Stimulated activated CD4-positive, alpha-beta T cell treated with anti-CD3 and anti-CD28 coated beads, Interleukin-2, amount 100 ng/mL, for 24 hours (primary cell): ENCODE measurements at regions not wholly inside any gene's neighbourhood (a gene's known extent, or its start where the extent isn't known, plus 50 kb on each side); places are given as distances from the start of the nearest gene placed in this dataset.

Experiments
- DNase-seq, 2 donors: peaks; one replicate each; pipeline ENCODE4 v3.0.0-alpha.2; 2020

DNA sequence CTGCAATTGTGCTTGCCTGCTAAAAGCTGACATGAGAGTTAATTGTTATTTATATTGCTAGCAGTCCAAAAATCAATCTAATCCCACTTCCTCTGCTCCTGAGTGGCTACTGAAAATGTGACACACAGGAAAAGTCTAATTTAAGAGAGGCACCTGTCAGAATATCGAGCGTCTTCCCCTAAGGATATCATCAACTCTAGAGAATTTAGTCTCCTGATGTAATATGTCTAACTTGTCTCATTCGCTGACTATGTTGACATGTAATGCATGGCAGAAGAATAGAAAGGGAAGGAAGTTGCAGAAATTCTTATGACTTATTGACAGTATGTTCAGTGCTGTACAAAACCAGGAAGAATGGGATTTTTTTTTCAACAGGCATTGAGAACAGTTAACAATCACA is 893.4 kb upstream of the CDH8 start:
- no peak for DNase-seq

DNA sequence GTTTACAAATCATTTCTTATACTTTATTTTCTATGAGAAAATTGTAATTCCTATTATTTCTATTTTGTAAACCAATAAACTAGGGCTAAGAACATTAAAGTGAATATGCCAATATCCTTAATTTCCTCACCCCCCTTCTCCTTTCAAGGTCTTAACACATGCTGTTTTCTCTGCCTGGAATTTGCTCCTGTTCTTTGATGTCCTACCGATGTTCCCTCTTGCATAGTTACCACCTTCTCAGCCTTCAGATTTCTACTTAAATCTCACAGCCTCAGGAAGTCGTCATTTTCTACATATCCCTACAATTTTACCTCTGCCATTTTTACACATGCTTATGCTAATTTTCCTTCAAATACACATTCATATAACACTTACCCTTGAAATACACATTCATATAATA is 890.9 kb upstream of the CDH8 start:
- no peak for DNase-seq

DNA sequence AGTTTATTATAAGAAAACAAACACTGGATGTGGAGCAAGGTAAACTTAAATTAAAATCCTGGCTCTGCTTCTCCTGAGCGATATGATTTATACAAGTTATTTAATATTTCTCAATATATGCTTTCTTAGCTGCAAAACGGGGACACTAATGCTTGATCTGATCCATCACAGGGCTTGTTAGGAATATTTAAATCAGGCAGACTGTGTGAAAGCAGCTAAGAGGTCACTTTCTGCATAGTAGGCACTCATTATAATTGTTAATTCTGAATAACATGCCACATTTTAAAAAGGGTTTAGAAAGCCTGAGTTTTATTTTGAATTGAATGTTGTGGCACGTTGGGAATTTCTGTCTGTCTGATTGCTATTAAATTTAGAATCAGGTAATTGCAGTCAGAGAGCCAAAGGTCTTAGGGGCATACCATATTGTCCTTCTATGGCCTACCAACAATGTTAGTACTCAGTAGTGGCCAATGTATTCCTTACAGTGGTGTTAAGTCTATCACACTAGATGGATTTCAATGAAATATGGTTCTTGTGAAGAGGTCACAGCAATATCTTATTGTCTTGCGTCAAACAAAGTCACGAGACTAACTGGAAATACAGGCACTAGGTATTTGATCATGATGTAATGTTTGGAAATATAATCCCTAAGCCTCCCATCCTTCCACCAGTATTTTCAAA is 890.0 kb upstream of the CDH8 start:
- no peak for DNase-seq

DNA sequence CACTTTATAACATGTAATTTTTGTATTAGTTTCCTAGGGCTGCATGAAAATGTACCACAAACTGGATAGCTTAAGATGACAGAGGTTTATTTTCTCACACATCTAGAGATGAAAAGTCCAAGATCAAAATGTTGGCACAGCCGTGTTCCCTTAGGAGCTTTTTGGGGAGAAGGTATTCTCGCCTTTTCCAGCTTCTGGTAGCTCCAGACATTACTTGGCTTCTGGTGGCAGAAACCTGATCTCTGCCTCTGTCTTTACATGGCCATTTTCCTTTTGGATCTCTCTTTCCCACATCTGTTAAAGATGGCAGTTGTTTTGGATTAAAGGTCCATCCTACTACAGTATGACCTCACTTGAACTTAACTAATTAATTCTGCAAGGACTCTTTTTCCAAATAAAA is 885.7 kb upstream of the CDH8 start:
- no peak for DNase-seq

DNA sequence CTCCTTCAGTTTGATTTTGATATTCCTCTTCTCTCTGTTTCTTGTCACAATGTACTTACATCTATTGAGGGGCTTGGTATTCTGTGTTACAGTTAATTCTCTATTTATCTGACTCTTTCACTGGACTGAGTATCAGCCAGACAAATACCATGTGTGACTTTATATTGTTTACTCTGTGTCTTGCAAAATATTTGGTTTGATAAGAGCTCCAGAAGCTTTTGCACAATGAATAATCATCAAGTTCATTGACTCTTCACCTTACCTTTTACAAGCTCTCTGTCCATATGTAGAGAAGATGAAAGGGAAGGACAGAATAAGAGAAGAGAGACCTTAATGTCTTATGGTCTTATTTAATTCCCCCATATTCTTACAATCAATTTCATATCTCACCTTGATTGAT is 877.7 kb upstream of the CDH8 start:
- DNase-seq: no peak

DNA sequence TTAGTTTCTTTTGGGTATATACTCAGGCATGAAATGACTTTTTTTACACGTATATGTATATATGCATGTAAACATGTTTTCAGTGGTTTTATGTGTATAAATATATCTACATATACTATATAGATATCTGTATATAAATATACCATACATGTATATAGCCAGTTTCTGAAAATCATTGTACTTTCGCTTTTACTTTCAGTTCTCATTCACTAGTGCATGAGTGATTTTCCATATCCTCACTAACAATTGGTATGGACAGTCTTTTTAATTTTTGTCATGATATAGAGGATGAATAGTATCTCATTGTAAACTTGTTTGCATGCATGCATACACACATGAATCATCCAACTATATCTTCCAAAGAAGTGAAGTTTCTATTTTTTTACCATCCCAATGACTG is 877.1 kb upstream of the CDH8 start:
- no peak for DNase-seq

DNA sequence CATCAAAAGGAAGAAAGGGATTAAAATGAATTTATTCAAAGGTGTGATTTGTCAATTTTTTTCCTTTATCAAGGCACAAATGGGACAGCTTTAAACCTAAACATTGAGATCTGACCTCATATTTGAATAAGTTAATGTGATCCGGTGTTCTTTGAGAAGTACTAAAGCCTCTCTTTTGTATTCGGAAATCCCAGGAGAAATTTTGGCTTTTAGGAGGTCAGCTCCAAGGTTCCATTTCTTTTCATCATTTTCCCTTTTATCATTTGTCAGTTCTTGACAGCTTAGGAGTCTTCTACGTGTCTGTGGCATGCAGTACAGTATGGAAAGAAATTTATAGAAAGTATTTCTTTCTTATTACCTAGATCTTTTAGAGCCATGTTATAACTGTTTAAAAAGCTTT is 873.4 kb upstream of the CDH8 start:
- no peak for DNase-seq

DNA sequence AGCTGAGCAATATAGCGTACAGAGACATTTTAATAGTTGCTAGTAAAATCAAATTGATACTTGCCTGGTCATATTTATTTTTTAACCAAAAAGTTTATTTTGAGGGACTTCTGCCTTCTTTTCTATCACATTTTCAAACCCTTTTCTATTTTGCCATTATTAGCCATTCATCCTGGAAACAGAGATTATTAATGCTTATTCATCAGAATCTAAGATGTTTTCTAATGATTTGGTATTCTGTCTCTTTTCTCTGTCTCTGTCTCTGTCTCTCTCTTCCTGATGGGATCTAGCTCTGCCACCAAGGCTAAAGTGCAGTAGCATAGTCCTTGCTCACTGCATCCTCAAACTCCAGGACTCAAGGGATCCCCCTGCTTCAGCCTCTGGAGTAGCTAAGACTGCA is 871.3 kb upstream of the CDH8 start:
- no peak for DNase-seq

DNA sequence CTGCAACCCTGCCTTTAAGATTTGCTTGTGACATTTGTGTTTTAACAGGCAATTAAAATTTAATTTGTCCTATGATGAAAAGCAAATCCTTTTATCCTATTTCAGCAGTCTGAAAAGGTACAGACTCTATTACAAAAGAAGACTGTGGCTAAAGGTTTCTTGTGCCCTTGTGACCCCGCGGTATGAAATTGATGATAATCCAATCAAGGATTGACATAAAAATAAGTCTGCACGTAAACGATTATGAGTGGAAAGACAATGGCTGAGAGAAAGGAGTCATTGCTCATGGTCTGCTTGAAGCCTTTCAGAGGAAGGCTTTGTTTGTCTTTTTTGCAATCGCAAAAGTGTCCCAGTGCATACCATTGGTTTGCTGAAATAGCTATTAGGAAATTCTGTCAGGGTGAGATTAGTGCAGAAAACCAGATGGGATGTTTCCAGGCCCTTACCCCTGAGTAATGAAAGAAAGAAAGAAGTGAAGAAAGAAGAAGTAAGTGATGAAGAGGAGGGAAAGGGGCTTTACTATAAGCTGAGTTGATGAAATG is 867.8 kb upstream of the CDH8 start:
- DNase-seq: no peak

DNA sequence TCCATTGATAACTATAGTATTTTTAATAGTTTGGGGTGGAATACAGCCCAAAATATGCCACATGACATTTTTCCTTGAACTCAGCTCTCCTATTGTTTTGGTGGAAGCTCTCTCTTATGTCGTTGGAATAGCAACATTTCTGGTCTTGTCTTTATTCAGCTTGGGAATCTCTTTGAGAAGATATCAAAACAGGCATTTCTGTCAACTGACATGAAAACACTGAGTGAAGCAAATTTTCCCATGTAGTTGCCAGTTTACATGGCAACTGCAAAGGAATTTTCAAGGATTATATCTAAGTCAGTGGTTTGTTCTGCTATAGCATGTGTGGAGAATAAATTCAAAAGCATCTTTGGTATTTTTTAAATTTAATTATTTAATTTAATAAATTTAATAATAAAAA is 863.5 kb upstream of the CDH8 start:
- no peak for DNase-seq

DNA sequence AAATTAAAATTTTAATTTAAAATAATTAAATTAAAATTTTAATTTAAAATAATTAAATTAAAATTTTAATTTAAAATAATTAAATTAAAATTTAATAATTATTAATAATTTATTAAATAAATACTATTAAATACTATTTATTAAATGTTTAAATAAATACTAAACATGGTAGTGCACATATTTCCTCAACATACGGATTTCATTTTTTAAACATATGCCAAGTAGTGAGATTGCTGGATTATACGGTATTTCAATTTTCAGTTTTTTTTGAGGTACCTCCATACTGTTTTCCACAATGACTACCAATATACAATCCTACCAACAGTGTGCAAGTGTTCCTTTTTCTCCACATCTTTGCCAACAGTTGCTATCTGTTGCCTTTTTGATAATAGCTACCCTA is 852.9 kb upstream of the CDH8 start:
- no peak for DNase-seq

DNA sequence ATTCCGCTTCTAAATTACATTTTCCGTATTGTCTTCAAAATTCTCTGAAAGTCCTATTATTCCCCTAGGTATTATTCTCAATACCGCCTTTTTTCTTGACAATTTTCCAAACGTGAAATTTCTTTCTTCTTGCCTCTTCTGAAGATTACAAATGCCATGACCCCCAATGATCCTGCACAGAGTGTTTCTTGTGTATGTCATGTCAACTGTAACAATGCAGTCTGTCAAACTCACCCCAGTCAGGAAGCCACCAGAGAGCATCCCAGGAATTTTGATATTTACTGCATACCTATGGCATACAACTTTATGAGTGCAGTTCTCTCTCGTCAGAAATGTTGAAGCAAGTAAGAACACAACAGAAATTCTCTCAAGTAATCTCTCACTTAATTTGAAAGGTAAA is 847.3 kb upstream of the CDH8 start:
- no peak for DNase-seq

DNA sequence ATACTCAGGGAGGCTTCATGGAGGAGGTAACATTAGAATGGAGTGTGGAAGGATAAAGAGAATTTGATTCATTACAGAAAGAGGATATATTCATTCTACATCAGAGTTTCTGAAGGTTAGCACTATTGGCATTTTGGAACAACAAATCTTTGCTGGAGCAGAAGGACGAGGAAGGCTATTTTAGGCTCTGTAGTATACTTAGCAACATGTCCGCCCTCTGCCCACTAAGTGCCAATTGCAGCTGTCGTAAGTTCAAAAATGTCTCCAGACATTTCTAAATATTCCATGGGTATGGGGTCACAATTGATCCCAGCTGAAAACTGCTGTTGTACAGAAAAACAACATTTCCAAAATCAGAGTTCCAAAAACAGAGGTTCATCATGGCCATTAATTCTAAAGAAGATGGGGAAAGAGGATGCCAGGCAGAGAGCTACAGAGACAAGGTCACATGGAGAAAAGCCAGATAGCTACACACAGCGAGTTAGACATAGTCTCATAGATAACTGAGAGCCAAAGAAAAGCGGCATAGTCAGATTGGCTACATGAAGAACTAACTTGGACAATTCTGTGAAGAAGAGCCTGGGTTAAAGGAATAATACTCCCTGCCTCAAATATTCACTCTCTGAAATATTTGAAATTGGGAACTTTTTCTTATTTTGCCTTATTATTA is 846.4 kb upstream of the CDH8 start:
- no peak for DNase-seq

DNA sequence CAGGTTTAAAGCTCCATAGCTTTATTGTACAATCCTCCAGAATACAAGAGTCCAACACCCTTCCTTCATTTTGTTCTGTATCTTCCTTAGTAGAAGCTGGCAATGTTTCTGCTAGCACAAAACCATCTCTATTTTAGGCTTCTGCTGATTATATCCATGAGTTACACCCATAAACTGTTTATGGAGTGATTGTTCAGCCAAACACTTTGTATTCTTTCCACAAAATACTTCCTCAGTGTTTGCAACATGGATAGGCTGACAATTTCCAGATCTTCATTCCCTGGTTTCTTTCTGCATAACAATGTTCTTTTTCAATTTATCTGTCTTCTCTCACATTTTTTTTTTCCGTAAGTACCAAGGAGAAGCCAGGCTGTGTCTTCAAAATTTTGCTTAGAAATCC is 839.9 kb upstream of the CDH8 start:
- DNase-seq: no peak

DNA sequence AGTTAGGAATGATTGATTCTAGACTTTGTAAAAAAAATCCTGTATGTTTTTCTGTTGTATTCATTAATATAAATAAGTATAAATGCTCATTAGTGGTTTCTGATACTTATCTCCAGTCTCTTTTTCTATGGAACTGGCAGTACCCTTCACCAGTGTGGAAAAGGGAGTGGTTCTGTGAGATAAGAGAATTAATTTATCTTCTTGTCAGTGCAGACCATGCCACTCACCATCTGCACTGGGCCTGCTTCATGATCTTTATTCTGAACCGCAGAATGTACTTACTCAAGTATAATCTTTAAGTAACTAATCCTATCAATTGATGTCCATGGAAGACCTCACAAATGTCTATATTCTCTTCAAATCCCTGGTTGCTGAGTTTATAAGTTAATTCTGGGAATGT is 836.1 kb upstream of the CDH8 start:
- DNase-seq: no peak

DNA sequence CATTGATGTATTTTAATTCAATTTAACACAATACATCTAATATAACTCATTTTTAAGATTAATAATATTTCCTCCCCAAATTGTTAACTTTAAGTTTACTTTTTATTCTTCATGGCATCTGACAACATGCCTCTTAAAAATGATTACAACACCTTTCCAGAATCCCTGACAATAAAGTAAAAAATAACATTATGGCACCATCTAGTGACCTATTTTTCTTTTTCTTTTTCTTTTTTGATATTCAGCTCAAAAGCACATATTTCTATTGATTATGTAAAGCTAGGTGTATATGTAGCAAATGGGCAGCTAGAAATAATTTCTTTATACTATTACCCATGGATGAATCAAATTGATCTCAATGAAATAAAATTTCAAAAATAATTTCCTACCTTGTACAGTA is 834.3 kb upstream of the CDH8 start:
- no peak for DNase-seq

DNA sequence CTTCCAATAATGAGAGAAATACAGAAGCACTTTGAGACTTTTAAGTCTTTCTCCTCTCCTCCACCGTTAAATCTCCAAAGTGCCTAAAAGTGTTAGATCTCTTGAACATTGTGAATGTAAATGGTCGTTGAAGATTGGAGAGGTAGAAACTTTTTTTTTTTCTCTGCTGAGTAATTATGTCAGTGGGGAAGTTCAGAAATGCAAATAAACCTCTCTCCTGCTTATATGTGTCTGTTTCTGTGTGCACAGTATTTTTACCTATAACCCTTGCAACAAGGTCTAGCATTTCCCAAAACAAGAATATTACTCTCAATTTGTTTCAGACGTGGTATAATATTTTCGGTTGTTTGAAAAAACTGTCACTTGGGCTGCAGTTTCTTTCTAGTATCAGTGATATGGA is 833.6 kb upstream of the CDH8 start:
- no peak for DNase-seq

DNA sequence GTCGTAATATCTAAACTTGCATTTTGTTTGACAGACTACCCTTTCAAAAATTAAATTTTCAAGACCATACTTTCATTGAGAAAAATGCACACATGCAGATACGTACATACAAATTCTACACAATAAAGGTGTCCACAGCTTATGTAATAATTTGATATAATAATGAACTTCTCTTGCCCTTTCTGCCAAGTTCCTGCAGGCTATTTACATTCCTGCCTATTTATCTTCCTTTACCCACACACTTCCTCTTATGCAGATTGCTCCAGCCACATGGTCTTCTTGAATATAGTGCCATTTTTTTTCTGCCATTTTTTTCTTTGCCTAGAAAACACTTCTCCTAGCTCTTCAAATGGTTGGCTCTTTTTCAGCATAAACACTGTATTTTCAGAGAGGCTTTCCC is 826.9 kb upstream of the CDH8 start:
- DNase-seq: no peak

DNA sequence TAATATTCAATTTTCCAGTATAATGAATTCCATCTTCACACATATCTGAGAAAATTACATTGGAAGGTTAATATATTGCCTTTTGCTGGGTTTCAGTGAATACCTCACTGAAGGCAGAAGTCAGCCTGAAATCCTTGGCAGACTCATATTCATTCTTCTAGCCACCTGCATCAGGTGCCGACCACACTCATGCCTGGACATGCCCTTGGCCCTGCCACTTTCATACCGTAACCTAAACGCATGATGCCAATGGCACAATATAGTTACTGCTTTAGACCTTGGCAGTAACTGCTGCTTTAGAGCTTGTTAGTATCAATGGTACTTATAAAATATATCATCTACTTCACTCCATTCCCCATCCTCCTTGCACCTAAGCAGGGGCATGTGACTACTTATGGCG is 817.6 kb upstream of the CDH8 start:
- no peak for DNase-seq

DNA sequence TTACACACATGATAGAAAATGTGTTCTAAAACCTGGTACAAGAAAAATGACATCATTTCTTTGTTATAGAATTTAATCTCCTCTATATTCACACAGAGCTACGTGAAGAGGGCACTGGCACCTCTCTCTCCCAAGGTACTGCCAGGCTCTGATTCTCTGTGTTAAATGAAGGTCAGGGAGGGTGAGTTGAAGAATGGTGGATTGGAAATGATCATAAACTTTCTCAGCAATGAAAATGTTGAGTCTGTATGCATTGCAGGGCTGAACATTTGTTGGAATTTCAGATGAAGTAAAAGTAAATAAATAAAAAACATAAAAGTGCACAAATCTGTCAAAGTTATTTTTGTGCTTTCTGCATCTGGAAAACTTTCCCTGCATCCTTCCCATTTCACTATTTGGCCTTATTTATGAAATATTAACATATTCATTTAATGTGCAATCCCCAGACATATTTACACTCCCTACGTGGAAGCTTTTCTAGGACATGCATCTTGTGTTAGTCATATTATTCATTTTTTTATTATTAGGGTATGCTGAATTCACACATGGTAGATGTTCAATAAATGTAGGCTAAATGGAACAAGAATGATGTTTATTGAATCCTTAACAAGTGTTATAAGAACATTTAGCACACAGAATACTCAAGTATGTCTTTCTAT is 810.3 kb upstream of the CDH8 start:
- no peak for DNase-seq

DNA sequence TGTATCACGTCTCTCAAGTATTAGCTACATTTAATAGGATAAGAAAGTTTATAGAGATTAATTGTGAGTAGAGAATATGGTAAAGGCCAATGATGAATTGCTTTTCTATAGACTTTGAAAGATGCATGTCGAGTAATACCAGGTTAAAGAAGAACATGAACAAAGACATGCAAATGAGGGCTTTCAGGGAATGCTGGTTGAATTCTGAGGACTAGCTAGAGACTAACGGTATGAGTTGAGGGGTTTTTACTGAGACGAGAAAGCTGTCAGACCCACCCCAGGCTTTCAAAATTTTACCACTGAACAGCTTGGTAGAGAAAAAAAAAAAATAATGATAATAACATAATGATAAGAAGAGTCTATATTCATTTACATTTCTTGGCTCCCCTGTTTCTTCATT is 796.0 kb upstream of the CDH8 start:
- no peak for DNase-seq

DNA sequence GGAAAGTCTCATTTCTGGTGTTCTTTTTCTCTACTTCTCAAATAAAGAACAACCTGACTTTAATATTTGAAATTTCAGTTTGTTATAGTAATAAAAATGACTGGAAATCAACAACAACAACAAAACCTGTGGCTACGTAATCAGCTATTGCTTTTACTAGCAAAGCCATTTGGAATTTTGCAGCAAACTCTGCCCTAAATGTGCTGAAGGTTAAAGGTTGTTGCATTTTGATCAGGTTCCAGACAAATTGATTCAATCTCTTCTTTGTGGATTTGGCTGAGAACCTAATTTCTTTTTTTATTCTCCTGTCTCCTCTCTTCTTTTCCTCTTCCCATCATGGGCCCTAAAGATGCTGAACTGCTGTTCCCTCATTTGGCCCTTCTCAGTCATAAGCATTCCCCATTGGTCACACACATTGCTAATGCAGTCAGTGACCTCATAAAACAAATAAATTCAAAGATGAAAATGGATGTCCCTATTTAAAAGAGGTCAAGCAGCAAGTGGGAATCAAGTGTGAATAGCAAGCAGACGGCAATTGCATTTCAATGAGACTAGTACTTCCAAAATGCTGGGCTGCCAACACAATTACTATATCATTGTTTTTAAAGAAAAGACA is 795.1 kb upstream of the CDH8 start:
- DNase-seq: no peak

DNA sequence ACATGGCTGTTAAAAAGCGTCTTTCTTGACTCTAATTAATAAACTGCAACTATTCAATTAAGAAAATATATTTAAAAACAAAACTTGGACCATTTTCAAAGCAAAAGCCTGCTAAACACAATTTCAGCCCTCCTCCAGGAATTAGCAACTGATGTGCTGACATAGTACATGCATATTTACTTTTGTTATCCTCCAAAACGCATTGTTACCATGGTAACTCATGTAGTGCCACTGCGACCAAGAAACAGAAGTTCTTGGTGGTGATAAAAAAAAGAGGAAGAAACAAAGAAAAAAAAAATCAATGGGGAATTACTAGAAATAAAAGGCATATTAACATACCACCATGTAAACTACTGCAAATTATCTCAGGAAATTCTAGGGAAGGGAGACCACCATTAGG is 793.4 kb upstream of the CDH8 start:
- no peak for DNase-seq

DNA sequence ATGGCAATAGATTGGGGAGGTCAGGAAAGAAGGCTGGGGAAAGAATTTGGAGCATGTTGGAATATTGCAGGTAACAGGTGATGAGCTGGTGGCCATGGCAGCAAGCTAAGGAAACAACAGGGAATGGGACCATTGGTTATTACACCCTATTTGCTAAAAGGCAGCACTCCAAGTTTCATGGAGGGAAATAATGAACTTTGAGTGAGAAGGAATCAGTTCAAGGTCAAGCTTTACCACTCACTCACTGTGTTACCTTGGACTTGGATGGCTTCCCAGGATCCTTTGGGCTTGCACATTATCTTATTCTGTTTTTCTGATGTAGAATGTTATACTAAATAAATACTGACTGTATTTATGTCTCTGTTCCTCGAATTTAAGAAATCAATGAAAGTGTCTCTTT is 792.8 kb upstream of the CDH8 start:
- no peak for DNase-seq
